WTC11 (cell line): ENCODE measurements at regions not wholly inside any gene's neighbourhood (a gene's known extent, or its start where the extent isn't known, plus 50 kb on each side); places are given as distances from the start of the nearest gene placed in this dataset.

Experiments
- ATAC-seq: fragments of 200-7000 bp; cut with Tn5 transposase; 2 replicates; pipeline ENCODE4 v1.10.0; 2021; ENCODE audit warnings: mild to moderate bottlenecking, moderate library complexity
- CTCF ChIA-PET: fragments of 300-600 bp; sonication (Branson Sonifier 250); formaldehyde crosslinking; loops from one replicate; lab custom pipeline; 2021; ENCODE audit warnings: antibody characterized with exemption; lab: Charles Lee
- POLR2A ChIA-PET: fragments of 350-600 bp; sonication (Branson Sonifier 250); formaldehyde crosslinking; loops from one replicate; lab custom pipeline; 2021; ENCODE audit warnings: antibody characterized with exemption; lab: Charles Lee
- DNase-seq: peaks from one replicate; pipeline ENCODE4 v3.0.0; 2021; ENCODE audit warnings: low spot score
- H3K27ac Mint-ChIP-seq: 2 replicates; pipeline ENCODE4 v1.8.0; 2021; ENCODE audit warnings: mixed read lengths
- H3K27me3 Mint-ChIP-seq: 2 replicates; pipeline ENCODE4 v1.8.0; 2021; ENCODE audit warnings: low read depth, mild to moderate bottlenecking, moderate library complexity, mixed read lengths
- H3K36me3 Mint-ChIP-seq: 2 replicates; pipeline ENCODE4 v1.8.0; 2021; ENCODE audit warnings: mixed read lengths
- H3K4me1 Mint-ChIP-seq: 2 replicates; pipeline ENCODE4 v1.8.0; 2022; ENCODE audit warnings: mixed read lengths
- H3K4me3 Mint-ChIP-seq: 2 replicates; pipeline ENCODE4 v1.8.0; 2021; ENCODE audit warnings: mild to moderate bottlenecking, moderate library complexity, mixed read lengths
- H3K9me3 Mint-ChIP-seq: 2 replicates; pipeline ENCODE4 v1.8.0; 2021; ENCODE audit warnings: mixed read lengths
- AR ChIP-seq: fragments of 250-450 bp; sonication (Bioruptor Pico); IDR thresholded peaks from 2 replicates; pipeline ENCODE4 v1.9.0; 2021; ENCODE audit warnings: mild to moderate bottlenecking
- ERG ChIP-seq: fragments of 250-450 bp; sonication (Bioruptor Pico); IDR thresholded peaks from 2 replicates; pipeline ENCODE4 v1.8.0; 2021; ENCODE audit warnings: mild to moderate bottlenecking
- FOXP4 ChIP-seq: sonication (generic); formaldehyde crosslinking; IDR thresholded peaks from 2 replicates; pipeline ENCODE4 v1.8.0; 2022; ENCODE audit warnings: mild to moderate bottlenecking, missing genetic modification reagents
- IRF1 ChIP-seq: sonication (generic); formaldehyde crosslinking; IDR thresholded peaks from 2 replicates; pipeline ENCODE4 v1.8.0; 2023; ENCODE audit warnings: missing genetic modification reagents
- TEAD1 ChIP-seq: sonication (generic); formaldehyde crosslinking; IDR thresholded peaks from 2 replicates; pipeline ENCODE4 v1.8.0; 2022; ENCODE audit warnings: mild to moderate bottlenecking, missing genetic modification reagents
- ZBTB21 ChIP-seq: sonication (generic); formaldehyde crosslinking; IDR thresholded peaks from 2 replicates; pipeline ENCODE4 v1.8.1; 2023; ENCODE audit warnings: mild to moderate bottlenecking, missing genetic modification reagents, borderline replicate concordance
- ZMAT4 ChIP-seq: fragments of 250-450 bp; sonication (Bioruptor Pico); IDR thresholded peaks from 2 replicates; pipeline ENCODE4 v1.9.0; 2021; ENCODE audit warnings: mild to moderate bottlenecking
- ZNF138 ChIP-seq: sonication (generic); formaldehyde crosslinking; conservative IDR thresholded peaks from 2 replicates; pipeline ENCODE4 v1.8.1; 2022; ENCODE audit warnings: mild to moderate bottlenecking, moderate library complexity, missing genetic modification reagents
- ZNF219 ChIP-seq: sonication (generic); formaldehyde crosslinking; IDR thresholded peaks from 2 replicates; pipeline ENCODE4 v1.8.0; 2023; ENCODE audit warnings: missing genetic modification reagents, mild to moderate bottlenecking, borderline replicate concordance
- ZNF416 ChIP-seq: fragments of 250-450 bp; sonication (Bioruptor Pico); IDR thresholded peaks from 2 replicates; pipeline ENCODE4 v1.9.0; 2021; ENCODE audit warnings: mild to moderate bottlenecking, inconsistent platforms
- ZNF512 ChIP-seq: sonication (generic); formaldehyde crosslinking; IDR thresholded peaks from 2 replicates; pipeline ENCODE4 v1.8.1; 2022; ENCODE audit warnings: missing genetic modification reagents, borderline replicate concordance
- ZNF532 ChIP-seq: fragments of 250-450 bp; sonication (Bioruptor Pico); IDR thresholded peaks from 2 replicates; pipeline ENCODE4 v1.9.0; 2021; ENCODE audit warnings: mild to moderate bottlenecking, borderline replicate concordance
- ZSCAN18 ChIP-seq: fragments of 250-450 bp; sonication (Bioruptor Pico); IDR thresholded peaks from 2 replicates; pipeline ENCODE4 v2.1.2; 2022; ENCODE audit warnings: mild to moderate bottlenecking, moderate library complexity

GRCh38 chr2:189370719-189371118 is 70.6 kb upstream of the WDR75 start:
- ChIA-PET POLR2A (no interaction called here), CTCF (no interaction called here)
- ATAC-seq: no peak
- Mint-ChIP-seq H3K4me3 (no peak overlapping the region), H3K4me1 (no peaks in the 10 kb centered on the region), H3K9me3 (no peaks in the 10 kb centered on the region), H3K27me3 (no peaks in the 10 kb centered on the region)
- DNase-seq: no peak
- TF ChIP-seq ZNF416 (CRISPR knock-in tag) (no peak), ZNF532 (CRISPR knock-in tag) (no peak), ZSCAN18 (CRISPR knock-in tag) (no peak), ZMAT4 (CRISPR knock-in tag) (no peak), ZNF219 (CRISPR knock-in tag) (no peak), ZNF138 (CRISPR knock-in tag) (no peak)
- TF ChIP-seq, all 79 proteins: peak for 0
- H3K36me3 Mint-ChIP-seq: no peaks in the 10 kb centered on the region
- H3K27ac Mint-ChIP-seq: no peak overlapping the region

- Mint-ChIP-seq H3K4me1 (peaks cover 13% of the 10 kb centered on the region), H3K27me3 (no peaks in the 10 kb centered on the region), H3K4me3 (no peak overlapping the region), H3K36me3 (no peaks in the 10 kb centered on the region), H3K9me3 (no peaks in the 10 kb centered on the region), H3K27ac (no peak overlapping the region)
- TF ChIP-seq ZBTB21 (CRISPR knock-in tag) (no peak), IRF1 (no peak), FOXP4 (CRISPR knock-in tag) (no peak), TEAD1 (CRISPR knock-in tag) (no peak), ERG (CRISPR knock-in tag) (no peak), ZNF416 (CRISPR knock-in tag) (no peak), ZNF512 (no peak), AR (CRISPR knock-in tag) (no peak)
- no peak for DNase-seq
- no peak for ATAC-seq
- CTCF ChIA-PET: no interaction called here
- POLR2A ChIA-PET: no interaction called here
Measured at GRCh38 chr2:189372688-189373257, 68.5 kb upstream of the WDR75 start.
